HG03457 (cell line): ENCODE measurements at regions not wholly inside any gene's neighbourhood (a gene's known extent, or its start where the extent isn't known, plus 50 kb on each side); places are given as distances from the start of the nearest gene placed in this dataset.

Experiments used
- ATAC-seq: cut with Tn5 transposase; IDR thresholded peaks from one replicate; pipeline ENCODE4 v1.9.1; 2021; ENCODE audit warnings: moderate number of reproducible peaks; ENCODE audit not compliant: unreplicated experiment

GRCh38 chr10:44244745-44245600 lies 139.9 kb downstream of the CXCL12 start:
- no peak for ATAC-seq

DNA sequence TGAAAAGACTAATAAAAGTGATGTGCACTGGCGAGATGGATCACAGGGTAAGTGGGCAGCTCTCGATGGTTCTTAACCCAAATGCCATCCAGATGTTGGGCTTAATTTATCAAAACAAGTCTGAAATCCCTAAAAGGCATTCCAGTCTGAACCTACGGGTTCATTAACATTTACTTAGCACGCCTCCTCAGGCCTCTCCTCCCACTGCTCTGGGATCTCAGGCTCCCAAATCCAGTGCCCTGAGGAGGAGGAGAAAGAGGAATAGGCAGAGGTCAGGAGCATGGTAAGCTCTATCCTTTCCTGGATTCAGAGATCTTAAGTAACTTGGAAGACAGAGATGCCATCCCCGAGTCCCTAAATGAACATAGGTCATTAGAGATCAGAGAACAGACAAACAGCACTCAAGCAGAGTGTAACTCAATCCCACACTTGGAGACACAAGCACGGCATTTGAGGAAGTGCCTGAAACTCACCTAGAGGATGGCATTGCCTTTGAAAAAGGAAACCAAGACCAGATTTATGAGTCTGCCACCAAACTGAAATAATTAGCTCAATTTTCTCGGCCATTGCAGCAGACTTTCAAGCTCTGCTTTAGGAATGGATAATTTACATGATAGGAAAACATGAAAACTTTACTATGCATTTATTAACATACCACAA lies 140.9 kb downstream of the CXCL12 start:
- no peak for ATAC-seq

DNA sequence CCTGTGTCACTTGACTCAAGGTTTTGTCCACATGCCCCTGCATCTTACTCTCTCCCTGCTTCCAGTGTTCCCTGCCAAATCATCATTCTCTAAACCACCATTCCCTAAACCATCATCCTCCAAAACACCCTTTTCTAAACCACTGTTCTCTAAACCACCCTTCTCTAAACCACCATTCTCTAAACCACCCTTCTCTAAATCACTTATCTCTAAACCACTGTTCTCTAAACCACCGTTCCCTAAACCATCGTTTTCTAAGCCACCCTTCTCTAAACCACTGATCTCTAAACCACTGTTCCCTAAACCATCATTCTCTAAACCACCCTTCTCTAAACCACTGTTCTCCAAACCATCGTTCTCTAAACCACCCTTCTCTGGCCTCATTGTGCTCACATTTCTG lies 142.1 kb downstream of the CXCL12 start:
- no peak for ATAC-seq

- no peak for ATAC-seq
Observed at GRCh38 chr10:44242091-44242490, 142.8 kb downstream of the CXCL12 start.

GRCh38 chr10:44240584-44241205 lies 144.2 kb downstream of the CXCL12 start:
- no peak for ATAC-seq

- ATAC-seq = no peak
Observed at GRCh38 chr10:44238212-44238611, 146.7 kb downstream of the CXCL12 start.

GRCh38 chr10:44237364-44238049 lies 147.4 kb downstream of the CXCL12 start:
- no peak for ATAC-seq

DNA sequence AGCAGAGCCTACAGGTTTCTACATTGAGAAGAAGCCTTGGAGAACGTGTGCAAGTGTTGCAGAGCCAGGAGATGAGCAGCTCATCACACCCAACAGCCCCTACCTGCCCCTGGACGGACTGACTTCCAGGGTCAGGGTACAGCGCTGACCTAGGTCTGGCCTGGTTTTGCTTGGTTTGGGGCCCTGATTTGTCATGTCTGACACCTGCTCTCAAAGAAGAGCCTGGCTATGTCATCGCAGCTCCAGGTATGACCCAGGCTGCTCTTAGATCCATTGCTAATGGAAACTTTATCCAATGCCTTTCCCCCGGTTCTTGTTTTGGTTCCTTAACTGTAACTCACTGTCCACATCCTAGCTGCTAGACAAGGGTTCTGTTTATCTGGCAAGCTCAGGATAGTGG lies 149.5 kb downstream of the CXCL12 start:
- ATAC-seq = no peak

- ATAC-seq = no peak
Observed at GRCh38 chr10:44234483-44234875, 150.4 kb downstream of the CXCL12 start.

GRCh38 chr10:44233561-44234482 lies 151.1 kb downstream of the CXCL12 start:
- ATAC-seq = no peak

DNA sequence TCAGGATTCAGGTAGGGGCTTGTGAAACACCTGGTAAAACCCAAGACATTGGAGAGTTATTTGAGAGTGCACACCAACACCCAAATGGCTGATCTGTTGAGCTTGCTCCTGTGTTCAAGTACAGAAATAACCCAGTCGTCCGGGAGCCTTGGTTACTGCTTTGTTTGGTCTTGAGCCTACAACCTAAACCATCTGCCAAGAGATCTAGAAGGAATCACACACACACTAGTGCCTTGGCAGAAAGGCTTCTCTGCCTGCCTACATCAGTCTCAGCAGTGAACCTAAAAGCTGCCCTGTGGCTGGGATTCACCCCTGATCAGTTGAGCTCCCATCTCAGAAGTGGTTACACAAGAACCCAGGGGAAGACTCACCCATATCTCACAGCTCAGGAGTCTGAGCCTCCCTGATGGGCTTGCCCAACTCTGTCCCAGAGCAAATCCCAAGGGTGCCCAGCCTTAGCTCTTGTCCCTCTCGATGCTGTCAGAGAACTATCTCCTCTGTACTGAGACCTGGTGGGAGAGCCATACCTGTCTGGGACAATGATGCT lies 167.6 kb downstream of the CXCL12 start:
- no peak for ATAC-seq

DNA sequence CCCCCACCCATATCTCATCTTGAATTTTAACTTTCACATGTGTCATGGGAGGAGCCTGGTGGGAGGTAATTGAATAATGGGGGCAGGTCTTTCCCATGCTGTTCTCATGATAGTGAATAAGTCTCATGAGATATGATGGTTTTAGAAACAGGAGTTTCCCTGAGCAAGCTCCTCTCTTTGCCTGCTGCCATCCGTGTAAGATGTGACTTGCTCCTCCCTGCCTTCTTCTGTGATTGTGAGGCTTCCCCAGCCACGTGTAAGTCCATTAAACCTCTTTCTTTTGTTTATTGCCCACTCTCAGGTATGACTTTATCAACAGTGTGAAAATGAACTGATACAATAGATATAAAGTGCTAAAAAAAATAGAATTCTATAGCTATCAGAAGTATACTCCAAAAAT lies 168.8 kb downstream of the CXCL12 start:
- no peak for ATAC-seq

GRCh38 chr10:44209811-44210210 lies 175.1 kb downstream of the CXCL12 start:
- no peak for ATAC-seq

DNA sequence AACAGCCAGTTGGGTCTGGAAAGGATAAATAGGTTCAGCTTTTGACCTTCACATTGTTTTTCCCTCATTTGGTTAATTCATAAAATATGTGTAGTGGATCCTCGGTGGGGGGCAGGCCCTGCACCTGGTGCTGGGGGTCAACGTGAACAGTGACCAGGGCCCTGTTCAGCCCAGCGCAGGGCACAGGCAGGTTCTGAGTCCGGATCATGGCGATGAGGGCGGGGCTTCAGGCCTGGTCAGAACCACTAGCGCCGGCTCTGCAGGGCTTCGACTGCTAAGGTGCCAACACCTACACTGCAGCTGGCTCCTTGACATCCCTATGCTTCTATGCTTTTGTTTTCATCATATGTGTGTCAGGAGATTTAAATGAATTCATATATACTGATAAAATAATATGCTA lies 177.7 kb downstream of the CXCL12 start:
- no peak for ATAC-seq

GRCh38 chr10:44206127-44206818 lies 178.6 kb downstream of the CXCL12 start:
- no peak for ATAC-seq

DNA sequence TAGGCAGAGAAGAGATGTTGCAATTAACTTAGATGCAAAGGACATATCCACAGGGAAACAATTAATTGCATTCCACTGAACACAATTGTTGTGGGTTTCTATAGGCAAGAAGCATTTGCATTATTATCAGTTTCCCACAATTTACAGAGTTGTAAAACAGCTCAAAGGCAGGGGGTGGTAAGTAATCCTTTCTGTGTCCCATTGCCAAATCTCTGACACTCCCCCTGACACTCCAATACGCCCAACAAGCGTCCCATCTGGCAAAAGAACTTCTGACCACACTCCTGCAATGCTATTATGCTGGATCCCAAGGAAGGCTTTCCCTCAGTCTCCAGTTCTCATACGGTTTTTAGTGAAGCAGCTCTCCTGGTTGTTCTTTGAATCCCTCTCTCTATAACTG lies 179.8 kb downstream of the CXCL12 start:
- ATAC-seq = no peak

DNA sequence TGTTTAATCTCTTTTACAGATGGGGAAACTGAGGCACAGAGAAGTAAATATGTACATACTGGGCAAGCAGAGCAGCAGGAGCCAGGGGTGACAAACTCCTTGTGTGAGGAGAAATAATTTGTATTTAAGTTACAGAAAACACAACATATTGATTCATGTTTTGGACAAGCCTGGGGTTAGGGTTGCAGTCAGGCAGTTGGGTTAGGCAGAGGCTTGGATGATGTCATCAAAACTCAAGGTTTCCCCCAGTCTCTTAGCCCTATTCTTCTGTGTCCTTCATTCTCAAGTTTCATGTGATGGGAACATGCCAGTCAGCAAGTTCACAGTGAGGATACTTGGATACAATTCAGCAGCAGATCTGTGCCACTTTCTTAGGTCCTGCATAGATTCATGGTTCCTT lies 181.4 kb downstream of the CXCL12 start:
- no peak for ATAC-seq

- ATAC-seq = no peak
Observed at GRCh38 chr10:44202952-44203351, 181.9 kb downstream of the CXCL12 start.

GRCh38 chr10:44201656-44202055 lies 183.2 kb downstream of the CXCL12 start:
- no peak for ATAC-seq
